ENCODE measurements at regions not wholly inside any gene's neighbourhood (a gene's known extent, or its start where the extent isn't known, plus 50 kb on each side); places are given as distances from the start of the nearest gene placed in this dataset.

DNA sequence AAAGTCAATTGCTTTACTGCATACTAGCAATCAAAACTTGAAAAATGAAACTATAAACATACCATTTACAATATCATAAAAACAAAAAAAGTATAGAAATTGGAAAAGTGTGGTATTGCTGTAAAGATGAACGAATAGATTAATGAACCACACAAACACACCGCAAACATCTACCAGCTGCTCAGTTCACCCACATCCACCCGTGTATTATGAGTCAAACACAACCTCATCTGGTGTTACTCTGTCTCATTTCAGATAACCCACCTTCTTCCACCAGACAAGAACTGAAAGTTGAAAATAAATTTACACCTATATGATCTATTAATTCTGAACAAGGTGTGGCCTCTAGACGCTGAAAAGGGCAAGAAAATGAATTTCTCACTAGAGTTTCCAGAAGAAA is 53.3 kb downstream of the BLID start:
- no peak for DNase-seq

DNA sequence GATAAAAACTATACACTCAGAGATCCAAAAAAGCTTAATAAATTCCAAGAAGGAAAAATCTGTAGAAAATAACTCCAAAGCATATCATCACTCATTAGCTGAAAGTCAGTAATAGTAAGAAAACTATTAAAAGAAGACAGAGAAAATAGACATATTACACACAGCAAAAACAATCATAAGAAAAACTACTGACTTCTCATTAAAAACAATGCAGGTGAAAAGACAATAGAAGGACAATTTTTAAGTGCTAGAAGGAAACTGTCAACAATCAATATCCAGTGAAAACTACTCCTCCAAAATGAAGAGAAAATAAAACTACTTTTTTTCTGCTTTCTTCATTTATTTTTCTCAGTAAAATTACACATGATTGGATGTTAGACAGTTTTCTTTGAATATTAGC is 56.5 kb downstream of the BLID start:
- DNase-seq, result no peak

DNA sequence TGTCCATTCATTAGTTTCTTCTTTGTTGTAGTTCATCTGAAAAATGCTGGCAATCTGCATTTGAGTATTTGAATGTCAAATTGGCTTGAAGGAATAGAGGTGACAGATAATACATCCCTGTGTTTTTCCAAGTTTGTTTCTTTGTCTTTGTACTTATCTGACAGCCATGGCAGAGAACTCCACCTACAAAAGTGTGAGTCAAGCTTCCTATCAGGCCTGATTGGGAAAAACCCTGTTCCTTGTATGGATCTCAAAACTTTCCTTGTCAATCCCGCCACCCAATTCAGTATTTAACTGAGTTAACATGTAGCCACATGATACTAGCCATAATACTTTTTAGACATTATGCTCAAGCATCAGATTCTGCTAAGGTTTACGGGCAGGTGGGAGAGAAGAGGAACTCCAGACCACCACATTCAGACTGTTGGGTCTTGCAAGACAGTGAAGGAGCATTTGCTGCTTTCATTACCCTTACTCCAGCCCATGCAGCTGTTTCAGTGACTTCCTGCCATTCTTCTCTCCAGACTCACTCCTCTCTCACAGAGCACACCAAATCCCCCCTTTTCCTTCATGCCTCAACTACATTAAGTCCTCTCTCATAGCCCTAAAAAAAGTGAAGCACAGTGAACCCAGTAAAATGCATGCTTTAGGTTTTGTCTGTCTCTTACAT is 65.9 kb downstream of the BLID start:
- no peak for DNase-seq

DNA sequence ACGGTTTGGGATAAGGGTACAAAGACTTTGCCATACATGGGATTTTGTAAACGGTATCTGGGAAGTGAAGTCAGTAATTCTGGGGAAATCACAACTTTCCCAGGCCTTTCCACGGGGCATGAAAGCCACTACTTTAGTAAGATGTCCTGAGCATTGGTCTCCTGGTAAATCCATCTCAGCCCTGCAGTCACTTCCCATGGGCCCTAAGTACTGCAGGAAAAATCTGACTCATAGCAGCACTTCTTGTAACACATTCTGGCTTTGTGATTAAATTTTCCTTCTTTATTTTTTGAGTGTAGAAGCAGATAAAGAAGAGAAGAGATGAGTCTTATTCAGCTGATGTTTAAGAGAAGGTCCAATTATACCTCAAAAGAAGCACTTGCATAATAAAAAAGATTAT is 67.6 kb downstream of the BLID start:
- no peak for DNase-seq

DNA sequence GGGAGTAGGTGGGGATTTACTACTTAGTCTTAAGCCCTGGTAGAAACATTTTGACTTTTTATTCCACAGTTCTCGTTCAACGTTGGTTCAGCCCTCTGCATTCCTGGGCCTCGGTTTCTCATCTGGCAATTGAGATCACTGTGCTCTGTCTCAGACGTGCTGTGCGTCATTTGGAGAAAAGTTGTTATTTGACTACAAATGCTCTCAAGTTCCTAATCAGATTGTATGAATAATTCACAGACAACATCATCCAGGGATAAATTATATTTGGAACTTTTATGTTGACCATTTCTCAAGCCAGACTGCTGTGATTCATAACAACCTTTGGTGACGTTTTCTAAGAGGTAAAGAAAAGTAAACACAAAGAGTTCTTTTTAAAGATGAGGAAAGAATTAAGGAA is 69.2 kb downstream of the BLID start:
- no peak for DNase-seq

DNA sequence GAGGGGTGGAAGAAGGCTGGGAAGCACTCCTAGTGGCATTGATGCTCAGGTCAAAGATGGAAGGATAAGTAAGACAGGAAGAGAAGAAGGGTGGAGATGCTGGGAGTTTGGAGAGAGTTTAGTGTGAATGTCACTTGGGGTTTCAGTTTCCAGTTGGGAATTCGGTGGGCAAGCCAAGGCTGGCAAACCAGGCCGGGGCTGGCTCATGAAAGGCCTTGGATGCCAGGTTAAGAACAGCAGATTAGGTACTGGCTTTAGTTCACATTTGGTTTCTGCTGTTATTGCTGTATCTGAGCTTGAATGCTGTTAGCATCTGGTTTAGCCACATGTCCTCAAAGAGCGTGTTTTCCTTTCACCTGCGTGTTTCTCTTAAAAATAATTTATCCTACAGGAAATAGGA is 69.6 kb downstream of the BLID start:
- no peak for DNase-seq

DNA sequence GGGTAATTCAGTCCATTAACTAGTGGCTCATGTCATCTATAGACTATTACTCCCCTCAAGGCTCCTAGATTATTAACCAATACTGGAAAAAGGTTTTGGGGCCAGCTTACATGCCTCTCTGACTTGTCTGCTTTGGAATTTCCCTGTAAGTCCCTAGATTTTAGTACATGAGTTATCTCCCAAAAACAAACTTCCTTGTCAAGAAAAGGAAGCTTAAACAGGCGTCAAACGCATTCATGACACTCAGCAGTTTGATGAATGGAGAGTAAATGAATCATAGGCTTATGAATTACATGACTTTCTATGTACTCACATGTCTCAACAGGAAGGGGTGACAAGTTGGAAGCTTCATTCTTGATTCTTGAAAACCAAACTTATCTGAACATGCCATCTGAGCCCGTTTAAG is 70.8 kb downstream of the BLID start:
- DNase-seq, result no peak

DNA sequence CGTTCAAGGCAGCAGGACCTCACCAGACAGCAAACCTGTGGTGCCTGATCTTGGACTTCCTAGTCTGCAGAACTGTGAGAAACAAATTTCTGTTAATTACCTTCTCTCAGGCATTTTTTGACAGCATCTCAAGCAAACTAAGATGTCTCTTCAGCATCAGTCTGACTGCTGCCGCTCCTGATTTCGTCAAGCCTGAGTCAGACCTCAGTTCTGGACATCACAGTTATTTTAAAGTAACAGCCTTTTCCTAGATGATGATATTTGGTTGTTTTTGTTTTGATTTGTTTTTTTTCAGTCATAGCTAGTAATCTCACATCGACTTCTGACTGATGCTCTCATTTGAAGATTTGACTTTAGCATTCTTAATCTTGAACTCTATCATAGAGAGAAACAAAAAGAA is 71.9 kb downstream of the BLID start:
- DNase-seq, result no peak

DNA sequence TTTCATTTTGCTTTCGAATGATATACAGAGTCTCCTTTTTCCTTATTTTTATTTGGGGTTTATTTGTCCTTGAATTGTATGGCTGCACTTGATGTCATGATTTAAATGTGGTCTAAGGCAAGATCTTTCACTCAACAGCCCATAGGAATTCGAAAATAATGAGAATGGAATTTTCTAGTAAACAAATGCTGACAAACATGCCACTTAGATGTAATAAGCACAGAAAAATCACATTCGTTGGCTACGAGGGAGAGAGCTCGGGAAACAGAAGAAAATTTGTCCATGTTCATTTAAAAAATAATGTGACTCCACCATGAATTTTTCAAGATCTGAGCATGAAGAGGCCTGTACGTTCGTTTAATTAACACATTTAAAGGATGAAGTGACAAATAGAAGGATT is 73.0 kb downstream of the BLID start:
- no peak for DNase-seq

DNA sequence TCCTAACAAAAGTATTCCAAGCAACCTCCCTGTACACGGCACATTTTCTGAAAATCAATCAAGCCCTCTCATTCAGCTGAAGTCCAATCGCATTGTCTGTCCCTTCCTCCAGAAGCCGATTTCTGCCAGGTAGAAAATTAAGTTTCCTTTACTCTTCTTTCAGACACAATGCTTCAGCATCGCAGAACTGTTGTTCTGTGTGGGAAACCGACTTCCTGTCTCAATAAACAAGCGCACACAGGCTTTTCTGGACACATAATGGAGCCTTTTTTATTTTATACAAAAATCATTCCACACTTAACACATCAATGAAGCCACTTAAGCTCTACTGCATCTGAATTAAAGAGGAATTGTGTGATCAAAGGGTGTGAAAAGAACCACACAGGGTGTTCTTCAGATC is 75.6 kb downstream of the BLID start:
- DNase-seq, result no peak

DNA sequence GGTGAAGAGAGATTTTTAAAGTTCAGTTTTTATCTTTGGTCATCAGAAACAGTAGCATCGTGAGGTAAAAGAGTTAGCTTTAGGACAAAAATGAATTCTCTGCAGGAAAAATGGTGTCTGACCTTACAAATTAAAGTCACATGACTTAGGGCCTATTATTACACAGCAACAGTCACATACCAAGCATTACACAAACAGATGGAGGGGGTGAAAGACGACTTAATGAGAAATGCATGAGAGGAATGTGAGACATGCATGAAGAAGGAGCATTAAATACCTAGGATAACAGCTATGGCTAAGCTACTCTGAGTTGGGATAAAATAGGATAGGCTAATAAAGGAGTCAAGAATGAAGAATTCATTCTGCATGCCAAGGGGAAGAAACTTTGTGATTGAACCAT is 77.5 kb downstream of the BLID start:
- no peak for DNase-seq

DNA sequence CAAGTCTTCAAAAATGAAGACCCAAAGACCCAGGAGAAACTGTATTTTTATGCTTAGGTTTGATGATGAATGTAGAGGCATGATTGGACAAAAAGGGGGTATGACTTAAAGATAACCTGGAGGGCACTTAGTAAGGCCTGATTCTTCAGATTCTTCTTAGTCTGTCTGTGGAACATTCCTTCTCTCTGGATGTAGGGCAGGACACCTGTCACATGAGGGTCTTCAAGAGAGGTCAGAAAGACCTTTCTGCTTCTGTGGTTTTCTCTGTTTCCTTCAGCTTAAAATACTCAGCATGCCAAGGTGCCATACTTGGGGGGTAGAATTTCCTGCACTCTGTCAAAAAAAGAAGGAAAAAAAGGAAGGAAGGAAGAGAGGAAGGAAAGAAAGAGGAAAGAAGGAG is 78.1 kb downstream of the BLID start:
- no peak for DNase-seq

DNA sequence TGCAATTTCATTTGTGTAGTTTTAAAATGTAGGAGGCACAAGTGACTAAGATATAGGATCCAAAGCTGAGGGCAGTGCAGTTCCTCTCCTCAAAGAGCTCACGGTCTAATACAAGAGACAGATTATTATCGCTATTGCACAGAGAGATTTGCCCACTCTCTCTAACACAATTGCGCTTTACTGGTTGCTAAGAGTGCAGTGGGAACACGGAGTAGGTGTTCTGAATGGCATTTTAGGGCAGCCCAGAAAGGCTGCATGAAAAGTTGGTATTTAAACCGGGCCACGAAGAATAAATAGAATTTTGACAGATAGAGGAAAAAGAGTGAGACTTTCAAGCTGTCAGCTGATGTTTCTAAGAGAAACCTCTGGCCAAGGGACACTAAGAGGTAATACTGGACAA is 79.5 kb downstream of the BLID start:
- no peak for DNase-seq

DNA sequence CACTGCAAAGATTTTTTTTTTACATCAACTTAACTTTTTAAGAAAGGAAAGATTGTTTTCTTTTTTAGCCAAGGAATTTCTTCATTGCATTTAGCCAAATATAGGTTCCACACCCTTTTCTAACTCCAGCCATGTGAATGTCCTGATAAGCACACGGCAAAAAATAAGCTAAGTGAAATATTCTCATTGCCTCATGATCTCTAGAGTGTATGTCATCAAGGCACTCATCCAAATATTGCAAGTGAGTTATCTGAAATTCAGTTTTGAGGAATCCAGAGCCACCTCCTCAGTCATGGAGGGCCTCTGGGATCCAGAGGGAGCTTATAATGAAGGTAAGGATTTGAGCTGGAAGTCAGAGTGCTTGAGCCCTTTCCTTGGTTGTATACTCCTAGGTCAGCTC is 80.0 kb downstream of the BLID start:
- no peak for DNase-seq

DNA sequence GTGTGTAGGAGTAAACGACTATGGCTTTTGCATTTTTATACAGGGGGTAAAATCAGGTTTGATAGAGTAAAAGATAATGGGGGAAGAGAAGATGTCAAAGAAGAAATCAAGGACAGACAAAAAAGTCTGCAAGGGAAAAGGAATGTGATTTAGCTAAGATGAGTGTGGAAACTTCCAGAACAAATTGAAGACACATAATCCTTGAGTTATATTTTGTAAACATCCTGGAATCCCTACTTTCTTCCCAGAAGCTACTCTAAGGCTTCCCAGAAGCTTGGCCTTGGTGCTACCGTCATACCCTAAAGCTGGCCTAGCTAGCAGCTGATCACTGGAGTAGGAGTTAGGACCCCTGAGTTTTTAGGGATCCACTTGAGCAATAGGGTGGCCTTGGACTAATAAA is 82.4 kb downstream of the BLID start:
- no peak for DNase-seq

DNA sequence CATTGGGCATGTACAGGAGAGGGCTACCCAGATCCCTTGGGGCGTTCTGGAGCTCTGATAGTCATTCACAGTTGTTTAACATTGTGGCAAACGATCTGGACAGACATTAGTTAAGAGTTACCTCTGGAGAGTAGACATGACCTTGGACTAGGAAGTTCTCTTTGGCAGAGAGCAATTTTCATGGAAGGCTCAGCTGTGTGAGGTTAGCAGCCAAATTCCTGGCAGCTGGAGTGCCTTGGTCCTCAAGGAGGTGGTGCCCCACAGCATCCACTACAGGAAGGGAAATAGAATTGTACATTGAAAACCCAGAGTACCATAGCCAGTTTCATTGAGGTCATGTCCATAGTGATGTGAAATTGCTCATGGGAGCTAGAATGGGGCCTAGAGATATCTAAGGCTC is 82.8 kb downstream of the BLID start:
- DNase-seq, result no peak

DNA sequence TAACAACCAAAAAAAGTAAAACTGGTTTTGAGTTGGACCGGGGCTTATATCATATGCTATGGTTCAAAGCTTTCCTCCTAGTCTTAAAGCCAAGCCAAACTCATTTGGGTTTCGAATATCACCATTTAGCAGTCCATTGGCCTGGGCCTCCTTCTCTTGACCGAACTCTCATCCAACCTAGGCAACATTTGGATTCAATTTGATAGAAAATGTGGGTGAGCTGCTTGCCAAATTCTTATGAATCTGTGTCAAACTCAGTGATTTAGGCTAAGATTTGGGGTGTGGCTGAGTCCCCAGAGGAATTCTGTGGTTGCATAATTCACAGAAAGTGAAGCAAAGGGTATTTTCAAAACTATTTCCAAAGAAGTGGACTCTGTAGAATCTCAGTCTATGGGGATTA is 83.7 kb downstream of the BLID start:
- no peak for DNase-seq

DNA sequence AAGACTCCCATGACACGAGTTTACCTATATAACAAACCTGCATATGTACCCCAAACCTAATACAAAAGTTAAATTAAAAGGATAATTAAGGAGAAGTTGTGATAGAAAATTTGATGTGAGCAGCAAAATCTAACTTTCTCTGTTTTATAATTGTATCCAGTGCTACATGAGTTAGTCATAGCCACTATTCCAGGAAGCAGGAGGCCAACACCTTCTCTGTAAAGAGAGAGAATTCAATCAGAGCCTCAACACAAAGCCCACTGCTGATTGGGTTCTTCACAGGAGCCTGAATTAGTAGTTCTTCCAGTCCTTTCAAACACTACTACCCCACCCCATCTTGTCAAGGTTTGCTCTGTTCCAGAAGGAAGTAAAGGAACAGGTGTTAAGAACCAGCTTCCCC is 84.2 kb downstream of the BLID start:
- DNase-seq, result no peak

DNA sequence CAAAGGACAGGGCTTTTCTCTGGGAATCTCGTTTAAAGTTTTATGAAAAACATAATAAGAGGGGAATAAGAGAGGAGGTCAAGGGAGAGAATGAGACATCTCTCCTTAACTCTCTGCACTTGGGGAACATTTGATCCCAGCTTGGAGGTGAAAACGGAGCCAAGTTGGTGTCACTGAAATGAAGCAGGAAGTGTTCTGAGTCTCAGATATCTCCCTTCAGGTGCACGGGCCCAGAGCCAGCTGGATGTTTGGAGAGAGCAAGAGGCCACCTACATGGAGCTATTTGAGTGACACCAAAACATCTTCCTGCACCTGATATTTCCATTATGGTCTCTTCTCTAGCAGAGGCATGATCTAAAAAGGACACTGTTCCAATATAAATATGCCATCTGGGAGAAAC is 85.7 kb downstream of the BLID start:
- no peak for DNase-seq

DNA sequence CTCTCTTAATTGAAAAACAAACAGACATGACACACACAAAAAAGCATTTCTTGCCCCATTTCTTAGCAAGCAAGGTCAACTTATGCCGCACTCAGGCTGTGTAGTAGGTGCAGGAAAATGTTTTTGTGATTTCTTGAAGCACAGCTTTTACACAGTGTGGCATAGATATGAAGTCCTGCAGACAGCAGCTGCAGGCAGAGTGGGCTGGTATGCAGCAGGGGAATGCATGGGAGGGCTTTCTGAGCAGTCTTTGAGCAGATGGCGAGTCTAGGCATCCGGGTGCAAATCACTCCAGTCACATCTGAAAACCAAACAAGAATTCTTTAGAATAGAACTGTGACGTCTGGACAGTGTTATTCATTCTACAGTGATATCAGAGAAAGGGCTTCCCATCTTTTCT is 87.5 kb downstream of the BLID start:
- no peak for DNase-seq

DNA sequence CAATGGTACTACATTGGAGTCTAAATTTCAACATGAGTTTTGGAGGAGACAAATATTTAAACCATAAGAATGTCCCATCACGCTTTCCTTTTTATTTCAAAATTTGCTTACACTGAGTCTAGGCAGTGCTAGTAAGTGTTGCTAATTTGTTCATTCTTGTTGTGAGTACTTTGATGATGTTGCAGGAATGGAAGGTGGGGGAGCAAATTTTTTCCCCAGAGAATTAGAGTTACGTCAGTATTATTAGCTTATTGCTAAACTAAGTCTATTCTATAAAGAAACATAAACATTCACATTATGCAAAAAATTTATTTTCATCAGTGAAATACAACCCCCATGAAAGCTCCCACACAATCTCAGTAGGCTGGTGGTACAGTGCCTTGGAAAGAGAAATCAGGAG is 88.0 kb downstream of the BLID start:
- DNase-seq, result no peak

DNA sequence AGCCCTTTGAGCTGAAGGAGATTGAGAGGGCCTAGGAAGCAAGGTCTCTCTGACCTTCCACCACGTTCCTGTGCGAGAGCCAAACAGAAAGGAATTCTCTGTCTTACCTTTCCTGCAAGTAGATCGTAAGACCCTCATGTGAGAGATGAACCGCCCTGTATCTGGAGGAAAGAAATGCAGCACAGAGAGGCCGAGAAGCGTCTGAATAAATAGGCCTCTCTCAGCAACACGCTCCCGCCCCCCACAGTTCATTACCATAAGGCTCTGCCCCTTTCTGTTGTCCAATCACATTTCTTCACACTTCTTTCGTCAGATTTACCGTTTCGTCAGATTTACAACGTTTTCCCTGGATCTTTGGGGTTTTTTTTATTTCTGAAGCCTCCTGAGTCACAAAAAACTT is 90.3 kb downstream of the BLID start:
- DNase-seq, result no peak

DNA sequence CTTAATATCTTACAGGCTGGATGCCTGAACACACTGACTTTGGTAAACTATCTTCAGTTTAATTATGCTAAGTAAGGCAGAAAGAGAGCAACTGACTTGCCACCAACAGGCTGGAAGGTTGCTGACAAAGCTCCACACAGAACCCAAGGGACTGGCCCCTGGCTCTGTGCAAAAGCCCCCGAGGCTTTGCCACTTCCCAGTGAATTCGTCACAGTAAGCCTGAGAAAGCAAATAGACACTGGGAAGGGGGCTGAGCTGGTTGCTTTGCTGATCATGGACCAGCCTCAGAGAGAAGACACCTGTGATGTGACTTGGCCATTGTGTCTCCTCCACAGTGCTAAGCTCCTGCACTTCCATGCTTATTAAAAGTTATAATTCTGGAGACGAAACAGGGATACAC is 91.7 kb downstream of the BLID start:
- no peak for DNase-seq

DNA sequence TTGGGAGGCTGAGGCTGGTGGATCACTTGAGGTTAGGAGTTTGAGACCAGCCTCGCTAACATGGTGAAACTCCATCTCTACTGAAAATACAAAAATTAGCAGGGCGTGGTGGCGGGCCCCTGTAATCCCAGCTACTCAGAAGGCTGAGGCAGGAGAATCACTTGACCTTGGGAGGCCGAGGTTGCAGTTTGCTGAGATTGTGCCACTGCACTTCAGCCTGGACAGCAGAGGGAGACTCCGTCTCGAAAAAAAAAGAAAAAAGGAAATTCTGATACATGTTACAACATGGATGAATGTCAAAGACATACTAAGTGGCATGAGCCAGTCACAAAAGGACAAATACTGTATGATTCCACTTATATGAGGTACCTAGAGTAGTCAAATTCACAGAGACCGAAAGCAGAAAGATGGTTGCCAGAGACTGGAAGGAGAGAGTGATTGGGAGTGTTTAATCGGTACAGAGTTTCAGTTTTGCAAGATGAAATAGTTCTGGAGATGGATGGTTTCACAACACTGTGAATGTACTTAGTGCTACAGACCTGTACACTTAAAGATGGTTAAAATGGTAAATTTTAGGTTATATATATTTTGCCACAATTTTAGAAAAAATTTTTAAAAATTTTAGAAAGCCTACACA is 92.3 kb downstream of the BLID start:
- no peak for DNase-seq

DNA sequence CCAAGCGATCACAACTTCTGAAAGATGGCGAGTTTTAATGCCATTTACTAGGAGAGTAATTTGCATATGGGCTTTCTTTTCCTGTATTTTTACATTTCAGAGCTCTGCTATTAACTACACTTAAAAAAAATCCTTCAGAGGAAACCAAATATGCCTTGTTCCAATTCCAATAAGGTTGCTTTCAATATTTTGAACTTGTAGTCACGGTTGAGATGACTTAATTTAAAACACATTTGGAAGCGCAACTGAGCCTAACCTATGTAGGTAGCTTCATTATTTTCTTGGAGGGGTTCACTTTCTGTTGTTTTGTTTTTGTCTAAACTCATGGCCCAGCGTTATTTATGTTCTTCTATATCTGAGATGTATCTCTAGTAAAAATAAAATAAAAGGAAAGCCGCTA is 93.4 kb downstream of the BLID start:
- DNase-seq, result no peak

DNA sequence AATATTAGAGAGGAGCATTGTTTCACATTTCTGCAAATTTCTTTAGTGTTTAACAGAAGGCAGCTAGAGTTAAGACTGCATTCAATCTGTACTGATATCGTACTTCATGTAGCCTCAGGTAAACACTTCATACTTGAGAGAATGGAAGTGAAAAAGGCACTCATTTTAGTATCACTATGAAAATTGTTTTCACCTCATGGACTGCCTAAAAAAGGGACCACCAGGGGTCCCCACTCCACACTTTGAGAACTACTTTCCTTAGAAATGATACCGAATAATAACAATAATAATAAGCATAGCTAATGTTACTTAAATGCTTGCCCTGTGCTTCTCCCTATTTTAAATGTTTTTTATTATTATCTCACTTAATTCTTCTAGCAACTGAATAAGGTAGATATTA is 95.1 kb downstream of the BLID start:
- DNase-seq, result no peak
